HCT116 (cell line): ENCODE measurements at regions not wholly inside any gene's neighbourhood (a gene's known extent, or its start where the extent isn't known, plus 50 kb on each side); places are given as distances from the start of the nearest gene placed in this dataset.

ENCODE experiments used
- ATAC-seq: fragments of 200-7000 bp; cut with Tn5 transposase; 2 replicates; pipeline ENCODE4 v1.9.1; 2020; ENCODE audit warnings: mild to moderate bottlenecking, moderate library complexity
- BruUV-seq: library from RNA; stranded (reverse); fragments of 400-500 nt; replicated peaks from 2 replicates; lab custom pipeline; 2021; lab: Mats Ljungman, UMichigan
- CTCF ChIA-PET: fragments of 300-600 bp; sonication (Branson Sonifier 250); formaldehyde crosslinking; loops from one replicate; lab custom pipeline; 2021; ENCODE audit warnings: antibody characterized with exemption; lab: Charles Lee
- POLR2A ChIA-PET: fragments of 300-600, 350-600 bp; sonication (Branson Sonifier 250); formaldehyde crosslinking; loops from one replicate; lab custom pipeline; 2021; ENCODE audit warnings: antibody characterized with exemption; lab: Charles Lee
- RAD21 ChIA-PET, 2 experiments: fragments of 300-600 bp; sonication (Branson Sonifier 250); formaldehyde crosslinking; loops; one replicate each; lab custom pipeline; 2023; ENCODE audit warnings: low total read pairs in 2 of 2; ENCODE audit not compliant: uncharacterized antibody in 2 of 2, unreplicated experiment in 2 of 2, low non-redundant PET in 1 of 2; lab: Charles Lee
- DNase-seq: peaks from one replicate; pipeline ENCODE4 v3.0.0-alpha.2; 2010; ENCODE audit warnings: low read depth, low spot score
- H2AFZ ChIP-seq: fragments of 200-600 bp; shearing (Covaris generic), sonication (generic); 2 replicates; pipeline ENCODE4 v1.6.1; 2017; ENCODE audit warnings: low read depth, mixed run types, mixed read lengths, antibody characterized with exemption, low read length; ENCODE audit not compliant: poor library complexity, severe bottlenecking
- H3K27ac ChIP-seq: 2 replicates; pipeline ENCODE4 v1.5.1; 2012; ENCODE audit warnings: low read depth, low read length
- H3K27me3 ChIP-seq: fragments of 200-600 bp; sonication (generic); 2 replicates; pipeline ENCODE4 v1.6.1; 2016; ENCODE audit warnings: mixed run types, low read length, mixed read lengths; ENCODE audit not compliant: insufficient read depth
- H3K36me3 ChIP-seq, 2 experiments: fragments of 200-500 bp in 1 of 2; fragments of 200-600 bp in 1 of 2; sonication (Bioruptor generic) in 1 of 2; sonication (generic) in 1 of 2; 2 replicates each; pipeline versions ENCODE4 v1.5.1 to v1.6.1; 2014 to 2016; ENCODE audit warnings: low read length in 2 of 2, inconsistent platforms in 1 of 2, mixed read lengths in 1 of 2, mixed run types in 1 of 2; ENCODE audit not compliant: insufficient read depth in 2 of 2, control insufficient read depth in 1 of 2
- H3K4me1 ChIP-seq, 2 experiments: fragments of 200-600 bp in 1 of 2; sonication (generic) in 1 of 2; 2 replicates each; pipeline versions ENCODE4 v1.5.1 to v1.6.1; 2012 to 2017; ENCODE audit warnings: low read length in 2 of 2, inconsistent platforms in 1 of 2, mild to moderate bottlenecking in 1 of 2, mixed read lengths in 1 of 2, mixed run types in 1 of 2, moderate library complexity in 1 of 2; ENCODE audit not compliant: insufficient read depth in 2 of 2, control insufficient read depth in 1 of 2
- H3K4me2 ChIP-seq: fragments of 200-600 bp; sonication (generic); 2 replicates; pipeline ENCODE4 v1.6.1; 2017; ENCODE audit warnings: mixed run types, low read length, mixed read lengths
- H3K4me3 ChIP-seq, 2 experiments: fragments of 200-600 bp in 1 of 2; sonication (generic) in 1 of 2; replicated peaks in 1 of 2; 2 replicates each; pipeline ENCODE4 v1.5.1; 2011 to 2016; ENCODE audit warnings: low read length in 2 of 2, control low read depth in 1 of 2, low read depth in 1 of 2, mild to moderate bottlenecking in 1 of 2, mixed read lengths in 1 of 2, mixed run types in 1 of 2
- H3K79me2 ChIP-seq: fragments of 200-600 bp; sonication (generic); 2 replicates; pipeline ENCODE4 v1.6.1; 2017; ENCODE audit warnings: mild to moderate bottlenecking, mixed run types, low read length, moderate library complexity, mixed read lengths; ENCODE audit not compliant: insufficient read depth
- H3K9ac ChIP-seq: fragments of 200-600 bp; sonication (generic); 2 replicates; pipeline ENCODE4 v1.6.1; 2016; ENCODE audit warnings: low read length, mixed read lengths
- H3K9me2 ChIP-seq: fragments of 200-600 bp; sonication (generic), shearing (Covaris generic); 2 replicates; pipeline ENCODE4 v1.6.1; 2017; ENCODE audit warnings: mixed run types, mild to moderate bottlenecking, moderate library complexity; ENCODE audit not compliant: insufficient read depth
- H3K9me3 ChIP-seq, 2 experiments: fragments of 200-500 bp in 1 of 2; fragments of 200-600 bp in 1 of 2; sonication (Bioruptor generic) in 1 of 2; sonication (generic) in 1 of 2; 2 replicates each; pipeline ENCODE4 v1.6.1; 2014 to 2017; ENCODE audit warnings: low read length in 2 of 2, mixed read lengths in 2 of 2, inconsistent platforms in 1 of 2, low read depth in 1 of 2, mild to moderate bottlenecking in 1 of 2, mixed run types in 1 of 2, moderate library complexity in 1 of 2; ENCODE audit not compliant: control insufficient read depth in 1 of 2, insufficient read depth in 1 of 2
- H4K20me1 ChIP-seq: fragments of 200-600 bp; sonication (generic), shearing (Covaris generic); 2 replicates; pipeline ENCODE4 v1.6.1; 2017; ENCODE audit warnings: mixed run types, mild to moderate bottlenecking, moderate library complexity; ENCODE audit not compliant: insufficient read depth
- EGR1 ChIP-seq: IDR thresholded peaks from 2 replicates; pipeline ENCODE4 v1.6.1; 2012; ENCODE audit warnings: low read depth
- JUND ChIP-seq: IDR thresholded peaks from 2 replicates; pipeline ENCODE4 v1.6.1; 2012
- POLR2A ChIP-seq: IDR thresholded peaks from 2 replicates; pipeline ENCODE4 v1.7.0; 2011; ENCODE audit warnings: borderline replicate concordance; ENCODE audit not compliant: insufficient read depth, insufficient read length; ENCODE audit errors: extremely low read depth
- POLR2AphosphoS5 ChIP-seq: IDR thresholded peaks from 2 replicates; pipeline ENCODE4 v1.6.1; 2011; ENCODE audit warnings: mild to moderate bottlenecking, low read depth, low read length, moderate library complexity
- RAD21 ChIP-seq: IDR thresholded peaks from 2 replicates; pipeline ENCODE4 v1.6.1; 2012; ENCODE audit warnings: low read depth, mild to moderate bottlenecking
- SIN3A ChIP-seq: IDR thresholded peaks from 2 replicates; pipeline ENCODE4 v1.6.1; 2012; ENCODE audit warnings: low read depth
- SRF ChIP-seq: IDR thresholded peaks from 2 replicates; pipeline ENCODE4 v1.6.1; 2012; ENCODE audit warnings: low read depth
- TCF7L2 ChIP-seq: IDR thresholded peaks from 2 replicates; pipeline ENCODE4 v1.7.0; 2011; ENCODE audit warnings: borderline replicate concordance, inconsistent platforms; ENCODE audit not compliant: insufficient read depth, insufficient read length; ENCODE audit errors: extremely low read depth
- YY1 ChIP-seq: IDR thresholded peaks from 2 replicates; pipeline ENCODE4 v1.6.1; 2011; ENCODE audit warnings: low read length, low read depth, moderate library complexity, mild to moderate bottlenecking; ENCODE audit not compliant: insufficient replicate concordance; ENCODE audit errors: extremely low read depth
- ZFX ChIP-seq: fragments of 450-650 bp; IDR thresholded peaks from 2 replicates; pipeline ENCODE4 v1.6.1; 2017
- intact Hi-C: fragments of 100-400 bp; cut with micrococcal nuclease; formaldehyde crosslinking; loops from 2 replicates; pipeline ENCODE4 v1.10.0; 2022
- TF ChIP-seq, protein P1 (sequence below): IDR thresholded peaks from 2 replicates; pipeline ENCODE4 v1.6.1; 2011; ENCODE audit warnings: mild to moderate bottlenecking, low read length, moderate library complexity; ENCODE audit not compliant: insufficient replicate concordance; ENCODE audit errors: extremely low read depth
- TF ChIP-seq, protein P2 (sequence below): IDR thresholded peaks from 2 replicates; pipeline ENCODE4 v1.6.1; 2012

DNA sequence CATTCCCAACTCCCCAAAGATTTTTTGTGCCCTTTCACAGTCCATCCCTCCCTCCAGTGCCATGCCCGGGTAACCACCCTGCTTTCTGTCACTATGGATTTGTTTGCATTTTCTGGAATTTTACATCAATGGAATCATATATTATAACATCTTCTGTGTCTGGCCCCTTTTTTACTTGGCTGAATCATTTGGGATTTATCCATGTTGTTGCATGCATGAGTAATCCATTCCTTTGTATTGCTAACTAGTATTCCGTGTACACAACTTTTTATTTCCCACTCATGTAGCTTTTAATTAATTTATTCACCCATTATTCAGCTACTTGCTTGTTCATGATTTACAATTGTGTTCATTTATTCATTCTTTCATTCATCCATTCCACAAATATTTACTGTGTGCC lies 94.1 kb downstream of the FGF18 start:
- no peaks in the 10 kb centered on the region for H3K27me3 ChIP-seq
- no peaks in the 10 kb centered on the region for H3K36me3 ChIP-seq
- no peak for TF ChIP-seq ZFX
- no peak for TF ChIP-seq SIN3A
- no peak for TF ChIP-seq SRF
- TF ChIP-seq TCF7L2: no peak
- TF ChIP-seq POLR2A: no peak
- no peak for TF ChIP-seq RAD21
- TF ChIP-seq POLR2AphosphoS5: no peak
- TF ChIP-seq, protein P1, sequence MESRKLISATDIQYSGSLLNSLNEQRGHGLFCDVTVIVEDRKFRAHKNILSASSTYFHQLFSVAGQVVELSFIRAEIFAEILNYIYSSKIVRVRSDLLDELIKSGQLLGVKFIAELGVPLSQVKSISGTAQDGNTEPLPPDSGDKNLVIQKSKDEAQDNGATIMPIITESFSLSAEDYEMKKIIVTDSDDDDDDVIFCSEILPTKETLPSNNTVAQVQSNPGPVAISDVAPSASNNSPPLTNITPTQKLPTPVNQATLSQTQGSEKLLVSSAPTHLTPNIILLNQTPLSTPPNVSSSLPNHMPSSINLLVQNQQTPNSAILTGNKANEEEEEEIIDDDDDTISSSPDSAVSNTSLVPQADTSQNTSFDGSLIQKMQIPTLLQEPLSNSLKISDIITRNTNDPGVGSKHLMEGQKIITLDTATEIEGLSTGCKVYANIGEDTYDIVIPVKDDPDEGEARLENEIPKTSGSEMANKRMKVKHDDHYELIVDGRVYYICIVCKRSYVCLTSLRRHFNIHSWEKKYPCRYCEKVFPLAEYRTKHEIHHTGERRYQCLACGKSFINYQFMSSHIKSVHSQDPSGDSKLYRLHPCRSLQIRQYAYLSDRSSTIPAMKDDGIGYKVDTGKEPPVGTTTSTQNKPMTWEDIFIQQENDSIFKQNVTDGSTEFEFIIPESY: no peak
- no peak for TF ChIP-seq JUND
- no peak for TF ChIP-seq YY1
- TF ChIP-seq, protein P2, sequence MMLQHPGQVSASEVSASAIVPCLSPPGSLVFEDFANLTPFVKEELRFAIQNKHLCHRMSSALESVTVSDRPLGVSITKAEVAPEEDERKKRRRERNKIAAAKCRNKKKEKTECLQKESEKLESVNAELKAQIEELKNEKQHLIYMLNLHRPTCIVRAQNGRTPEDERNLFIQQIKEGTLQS: no peak
- no peak for TF ChIP-seq EGR1
- TF ChIP-seq, all 23 proteins: peak for 0
- no peak overlapping the region for H3K4me3 ChIP-seq
- H4K20me1 ChIP-seq: no peaks in the 10 kb centered on the region
- no peak overlapping the region for H3K9ac ChIP-seq
- ChIA-PET POLR2A (no interaction called here), CTCF (no interaction called here), RAD21 (no interaction called here)
- no peak overlapping the region for H2AFZ ChIP-seq
- no peak for DNase-seq
- H3K4me1 ChIP-seq: no peaks in the 10 kb centered on the region; a peak in 1 of 4 replicates
- ATAC-seq: no peak
- no TSS peak for BruUV-seq
- no peaks in the 10 kb centered on the region for H3K9me2 ChIP-seq
- intact Hi-C loops: no loop called here
- H3K27ac ChIP-seq: no peak overlapping the region
- H3K9me3 ChIP-seq: no peaks in the 10 kb centered on the region
- no peaks in the 10 kb centered on the region for H3K79me2 ChIP-seq
- H3K4me2 ChIP-seq: no peak overlapping the region
